ENCODE measurements at regions not wholly inside any gene's neighbourhood (a gene's known extent, or its start where the extent isn't known, plus 50 kb on each side); places are given as distances from the start of the nearest gene placed in this dataset.

DNA sequence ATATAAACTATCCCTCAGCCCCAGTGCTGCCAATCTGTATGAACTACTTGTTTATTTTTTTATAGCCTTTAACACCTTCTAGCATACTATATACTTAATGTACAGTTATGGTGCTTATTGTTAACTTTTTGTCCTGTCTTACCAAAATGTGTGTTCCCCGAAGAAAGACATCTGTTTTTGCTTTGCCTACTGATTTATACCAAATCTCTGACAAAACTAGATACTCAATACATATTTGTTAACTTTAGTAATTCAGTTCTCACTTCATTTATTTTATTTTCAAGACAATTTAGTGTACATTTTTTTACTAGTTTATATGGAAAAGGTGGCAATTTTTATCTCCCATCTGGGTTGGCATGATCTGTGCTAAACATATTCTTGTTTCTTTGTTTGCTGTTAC lies 824.3 kb upstream of the ATXN8OS start:
- TF ChIP-seq, protein P1, sequence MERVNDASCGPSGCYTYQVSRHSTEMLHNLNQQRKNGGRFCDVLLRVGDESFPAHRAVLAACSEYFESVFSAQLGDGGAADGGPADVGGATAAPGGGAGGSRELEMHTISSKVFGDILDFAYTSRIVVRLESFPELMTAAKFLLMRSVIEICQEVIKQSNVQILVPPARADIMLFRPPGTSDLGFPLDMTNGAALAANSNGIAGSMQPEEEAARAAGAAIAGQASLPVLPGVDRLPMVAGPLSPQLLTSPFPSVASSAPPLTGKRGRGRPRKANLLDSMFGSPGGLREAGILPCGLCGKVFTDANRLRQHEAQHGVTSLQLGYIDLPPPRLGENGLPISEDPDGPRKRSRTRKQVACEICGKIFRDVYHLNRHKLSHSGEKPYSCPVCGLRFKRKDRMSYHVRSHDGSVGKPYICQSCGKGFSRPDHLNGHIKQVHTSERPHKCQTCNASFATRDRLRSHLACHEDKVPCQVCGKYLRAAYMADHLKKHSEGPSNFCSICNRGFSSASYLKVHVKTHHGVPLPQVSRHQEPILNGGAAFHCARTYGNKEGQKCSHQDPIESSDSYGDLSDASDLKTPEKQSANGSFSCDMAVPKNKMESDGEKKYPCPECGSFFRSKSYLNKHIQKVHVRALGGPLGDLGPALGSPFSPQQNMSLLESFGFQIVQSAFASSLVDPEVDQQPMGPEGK (CRISPR knock-in tag; IDR thresholded peaks at IDR 0.05; ENCODE audit: borderline replicate concordance) = no peak
- TF ChIP-seq, protein P2, sequence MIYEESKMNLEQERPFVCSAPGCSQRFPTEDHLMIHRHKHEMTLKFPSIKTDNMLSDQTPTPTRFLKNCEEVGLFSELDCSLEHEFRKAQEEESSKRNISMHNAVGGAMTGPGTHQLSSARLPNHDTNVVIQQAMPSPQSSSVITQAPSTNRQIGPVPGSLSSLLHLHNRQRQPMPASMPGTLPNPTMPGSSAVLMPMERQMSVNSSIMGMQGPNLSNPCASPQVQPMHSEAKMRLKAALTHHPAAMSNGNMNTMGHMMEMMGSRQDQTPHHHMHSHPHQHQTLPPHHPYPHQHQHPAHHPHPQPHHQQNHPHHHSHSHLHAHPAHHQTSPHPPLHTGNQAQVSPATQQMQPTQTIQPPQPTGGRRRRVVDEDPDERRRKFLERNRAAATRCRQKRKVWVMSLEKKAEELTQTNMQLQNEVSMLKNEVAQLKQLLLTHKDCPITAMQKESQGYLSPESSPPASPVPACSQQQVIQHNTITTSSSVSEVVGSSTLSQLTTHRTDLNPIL (CRISPR knock-in tag; IDR thresholded peaks at IDR 0.05; ENCODE audit: low read depth) = no peak
- TF ChIP-seq ESRRG (CRISPR knock-in tag; IDR thresholded peaks at IDR 0.05) (no peak), ZNF8 (CRISPR knock-in tag; IDR thresholded peaks at IDR 0.05) (no peak), BACH2 (CRISPR knock-in tag; IDR thresholded peaks at IDR 0.05; ENCODE audit: borderline replicate concordance) (no peak), ARNTL (CRISPR knock-in tag; IDR thresholded peaks at IDR 0.05; ENCODE audit: borderline replicate concordance, low read depth) (no peak)
- TF ChIP-seq, protein P3, sequence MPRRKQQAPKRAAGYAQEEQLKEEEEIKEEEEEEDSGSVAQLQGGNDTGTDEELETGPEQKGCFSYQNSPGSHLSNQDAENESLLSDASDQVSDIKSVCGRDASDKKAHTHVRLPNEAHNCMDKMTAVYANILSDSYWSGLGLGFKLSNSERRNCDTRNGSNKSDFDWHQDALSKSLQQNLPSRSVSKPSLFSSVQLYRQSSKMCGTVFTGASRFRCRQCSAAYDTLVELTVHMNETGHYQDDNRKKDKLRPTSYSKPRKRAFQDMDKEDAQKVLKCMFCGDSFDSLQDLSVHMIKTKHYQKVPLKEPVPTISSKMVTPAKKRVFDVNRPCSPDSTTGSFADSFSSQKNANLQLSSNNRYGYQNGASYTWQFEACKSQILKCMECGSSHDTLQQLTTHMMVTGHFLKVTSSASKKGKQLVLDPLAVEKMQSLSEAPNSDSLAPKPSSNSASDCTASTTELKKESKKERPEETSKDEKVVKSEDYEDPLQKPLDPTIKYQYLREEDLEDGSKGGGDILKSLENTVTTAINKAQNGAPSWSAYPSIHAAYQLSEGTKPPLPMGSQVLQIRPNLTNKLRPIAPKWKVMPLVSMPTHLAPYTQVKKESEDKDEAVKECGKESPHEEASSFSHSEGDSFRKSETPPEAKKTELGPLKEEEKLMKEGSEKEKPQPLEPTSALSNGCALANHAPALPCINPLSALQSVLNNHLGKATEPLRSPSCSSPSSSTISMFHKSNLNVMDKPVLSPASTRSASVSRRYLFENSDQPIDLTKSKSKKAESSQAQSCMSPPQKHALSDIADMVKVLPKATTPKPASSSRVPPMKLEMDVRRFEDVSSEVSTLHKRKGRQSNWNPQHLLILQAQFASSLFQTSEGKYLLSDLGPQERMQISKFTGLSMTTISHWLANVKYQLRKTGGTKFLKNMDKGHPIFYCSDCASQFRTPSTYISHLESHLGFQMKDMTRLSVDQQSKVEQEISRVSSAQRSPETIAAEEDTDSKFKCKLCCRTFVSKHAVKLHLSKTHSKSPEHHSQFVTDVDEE (CRISPR knock-in tag; IDR thresholded peaks at IDR 0.05) = no peak
